ENCODE measurements at regions not wholly inside any gene's neighbourhood (a gene's known extent, or its start where the extent isn't known, plus 50 kb on each side); places are given as distances from the start of the nearest gene placed in this dataset.

GRCh38 chr10:124289851-124290795, 128.6 kb downstream of the OAT start (continued):
- TF ChIP-seq RELA (IDR thresholded peaks at IDR 0.05; ENCODE audit: borderline replicate concordance, partially characterized antibody) (peak; percentile 41), CEBPZ (IDR thresholded peaks at IDR 0.05; ENCODE audit: low read depth, low read length) (no peak), ZNF217 (IDR thresholded peaks at IDR 0.05) (peak; percentile 80; the same call in 1 of the 2 replicates), RCOR1 (conservative IDR thresholded peaks at IDR 0.05; ENCODE audit: low read depth, low read length) (no peak), NR2F1 (conservative IDR thresholded peaks at IDR 0.05) (peak; percentile 69), SMARCA5 (IDR thresholded peaks at IDR 0.05) (peak; percentile 63; the same call in 1 of the 2 replicates), ZBED1 (IDR thresholded peaks at IDR 0.05; ENCODE audit: borderline replicate concordance) (peak; percentile 34; the same call in 1 of the 2 replicates), PBX3 (IDR thresholded peaks at IDR 0.05; ENCODE audit: insufficient replicate concordance, low read depth, low read length) (peak; percentile 37), CBX5 (IDR thresholded peaks at IDR 0.05; ENCODE audit: low read depth) (0 out of 2 replicates have a peak, but pooled peaks have one; percentile 19), NFIC (IDR thresholded peaks at IDR 0.05; ENCODE audit: low read depth, low read length) (peak; percentile 49; the same call in 1 of the 2 replicates), MXI1 (IDR thresholded peaks at IDR 0.05; ENCODE audit: low read depth, low read length) (peak; percentile 39; the same call in 1 of the 2 replicates), JUND (IDR thresholded peaks at IDR 0.05; ENCODE audit: low read depth, low read length) (peak; percentile 61; the same call in 1 of the 2 replicates), KDM1A (IDR thresholded peaks at IDR 0.05; ENCODE audit: borderline replicate concordance) (no peak), CBFB (IDR thresholded peaks at IDR 0.05; ENCODE audit: low read depth) (no peak), IKZF2 (IDR thresholded peaks at IDR 0.05) (peak in 1 of 2 experiments; percentile 67)
- TF ChIP-seq, protein P1, sequence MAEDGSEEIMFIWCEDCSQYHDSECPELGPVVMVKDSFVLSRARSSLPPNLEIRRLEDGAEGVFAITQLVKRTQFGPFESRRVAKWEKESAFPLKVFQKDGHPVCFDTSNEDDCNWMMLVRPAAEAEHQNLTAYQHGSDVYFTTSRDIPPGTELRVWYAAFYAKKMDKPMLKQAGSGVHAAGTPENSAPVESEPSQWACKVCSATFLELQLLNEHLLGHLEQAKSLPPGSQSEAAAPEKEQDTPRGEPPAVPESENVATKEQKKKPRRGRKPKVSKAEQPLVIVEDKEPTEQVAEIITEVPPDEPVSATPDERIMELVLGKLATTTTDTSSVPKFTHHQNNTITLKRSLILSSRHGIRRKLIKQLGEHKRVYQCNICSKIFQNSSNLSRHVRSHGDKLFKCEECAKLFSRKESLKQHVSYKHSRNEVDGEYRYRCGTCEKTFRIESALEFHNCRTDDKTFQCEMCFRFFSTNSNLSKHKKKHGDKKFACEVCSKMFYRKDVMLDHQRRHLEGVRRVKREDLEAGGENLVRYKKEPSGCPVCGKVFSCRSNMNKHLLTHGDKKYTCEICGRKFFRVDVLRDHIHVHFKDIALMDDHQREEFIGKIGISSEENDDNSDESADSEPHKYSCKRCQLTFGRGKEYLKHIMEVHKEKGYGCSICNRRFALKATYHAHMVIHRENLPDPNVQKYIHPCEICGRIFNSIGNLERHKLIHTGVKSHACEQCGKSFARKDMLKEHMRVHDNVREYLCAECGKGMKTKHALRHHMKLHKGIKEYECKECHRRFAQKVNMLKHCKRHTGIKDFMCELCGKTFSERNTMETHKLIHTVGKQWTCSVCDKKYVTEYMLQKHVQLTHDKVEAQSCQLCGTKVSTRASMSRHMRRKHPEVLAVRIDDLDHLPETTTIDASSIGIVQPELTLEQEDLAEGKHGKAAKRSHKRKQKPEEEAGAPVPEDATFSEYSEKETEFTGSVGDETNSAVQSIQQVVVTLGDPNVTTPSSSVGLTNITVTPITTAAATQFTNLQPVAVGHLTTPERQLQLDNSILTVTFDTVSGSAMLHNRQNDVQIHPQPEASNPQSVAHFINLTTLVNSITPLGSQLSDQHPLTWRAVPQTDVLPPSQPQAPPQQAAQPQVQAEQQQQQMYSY (CRISPR knock-in tag; IDR thresholded peaks at IDR 0.05): no peak
- TF ChIP-seq, protein P2, sequence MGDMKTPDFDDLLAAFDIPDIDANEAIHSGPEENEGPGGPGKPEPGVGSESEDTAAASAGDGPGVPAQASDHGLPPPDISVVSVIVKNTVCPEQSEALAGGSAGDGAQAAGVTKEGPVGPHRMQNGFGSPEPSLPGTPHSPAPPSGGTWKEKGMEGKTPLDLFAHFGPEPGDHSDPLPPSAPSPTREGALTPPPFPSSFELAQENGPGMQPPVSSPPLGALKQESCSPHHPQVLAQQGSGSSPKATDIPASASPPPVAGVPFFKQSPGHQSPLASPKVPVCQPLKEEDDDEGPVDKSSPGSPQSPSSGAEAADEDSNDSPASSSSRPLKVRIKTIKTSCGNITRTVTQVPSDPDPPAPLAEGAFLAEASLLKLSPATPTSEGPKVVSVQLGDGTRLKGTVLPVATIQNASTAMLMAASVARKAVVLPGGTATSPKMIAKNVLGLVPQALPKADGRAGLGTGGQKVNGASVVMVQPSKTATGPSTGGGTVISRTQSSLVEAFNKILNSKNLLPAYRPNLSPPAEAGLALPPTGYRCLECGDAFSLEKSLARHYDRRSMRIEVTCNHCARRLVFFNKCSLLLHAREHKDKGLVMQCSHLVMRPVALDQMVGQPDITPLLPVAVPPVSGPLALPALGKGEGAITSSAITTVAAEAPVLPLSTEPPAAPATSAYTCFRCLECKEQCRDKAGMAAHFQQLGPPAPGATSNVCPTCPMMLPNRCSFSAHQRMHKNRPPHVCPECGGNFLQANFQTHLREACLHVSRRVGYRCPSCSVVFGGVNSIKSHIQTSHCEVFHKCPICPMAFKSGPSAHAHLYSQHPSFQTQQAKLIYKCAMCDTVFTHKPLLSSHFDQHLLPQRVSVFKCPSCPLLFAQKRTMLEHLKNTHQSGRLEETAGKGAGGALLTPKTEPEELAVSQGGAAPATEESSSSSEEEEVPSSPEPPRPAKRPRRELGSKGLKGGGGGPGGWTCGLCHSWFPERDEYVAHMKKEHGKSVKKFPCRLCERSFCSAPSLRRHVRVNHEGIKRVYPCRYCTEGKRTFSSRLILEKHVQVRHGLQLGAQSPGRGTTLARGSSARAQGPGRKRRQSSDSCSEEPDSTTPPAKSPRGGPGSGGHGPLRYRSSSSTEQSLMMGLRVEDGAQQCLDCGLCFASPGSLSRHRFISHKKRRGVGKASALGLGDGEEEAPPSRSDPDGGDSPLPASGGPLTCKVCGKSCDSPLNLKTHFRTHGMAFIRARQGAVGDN (IDR thresholded peaks at IDR 0.05): peak; percentile 56

All from GM12878 (cell line).